T1000 (cell line): ENCODE measurements at regions not wholly inside any gene's neighbourhood (a gene's known extent, or its start where the extent isn't known, plus 50 kb on each side); places are given as distances from the start of the nearest gene placed in this dataset.
"Not testable (repeated sequence)": the region's sequence is repeated elsewhere in the genome, so short reads cannot be mapped to it uniquely, and the experiment has no call there.

Experiments used
- DNase-seq: peaks from one replicate; lab custom pipeline; 2025; ENCODE audit warnings: mixed read lengths; lab: John Stamatoyannopoulos, UW

GRCh38 chr9:31443630-31444457 is 940.6 kb upstream of the ACO1 start:
- DNase-seq, result not testable (repeated sequence)

DNA sequence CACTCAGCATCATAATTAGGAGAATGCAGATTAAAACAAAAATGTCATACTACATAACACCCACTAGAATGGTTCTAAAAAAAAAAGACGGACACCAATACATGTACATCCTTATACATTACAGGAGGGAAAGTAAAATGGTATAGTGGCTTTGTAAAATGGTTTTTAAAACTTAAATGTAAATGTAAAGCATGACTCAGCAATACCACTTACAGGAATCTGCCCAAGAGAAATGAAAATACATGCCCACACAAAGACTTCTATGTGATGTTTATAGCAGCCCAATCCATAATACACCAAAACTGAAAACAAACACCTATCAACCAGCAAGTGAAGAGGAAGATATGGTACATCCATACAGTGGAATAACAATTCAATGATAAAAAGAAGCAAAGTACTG is 939.1 kb upstream of the ACO1 start:
- DNase-seq, result no peak

DNA sequence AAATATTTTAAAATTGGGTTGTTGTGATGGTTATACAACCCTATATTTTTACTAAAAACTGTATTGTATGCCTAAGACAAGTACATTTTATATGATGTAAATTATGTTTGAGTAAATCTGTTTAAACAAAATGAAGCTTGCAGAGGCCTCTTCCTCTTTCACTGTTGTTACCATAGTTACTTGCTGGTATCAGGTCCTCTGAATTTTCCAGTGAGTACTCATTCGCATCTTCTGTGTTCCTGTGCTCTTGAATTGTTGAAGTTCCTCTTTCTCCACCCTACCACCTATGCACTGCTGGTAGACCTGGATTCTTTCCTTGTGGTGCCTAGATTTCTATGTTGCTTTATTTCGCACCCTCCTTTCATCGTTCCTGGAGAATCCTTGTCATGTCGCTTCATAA is 938.5 kb upstream of the ACO1 start:
- DNase-seq, result no peak

DNA sequence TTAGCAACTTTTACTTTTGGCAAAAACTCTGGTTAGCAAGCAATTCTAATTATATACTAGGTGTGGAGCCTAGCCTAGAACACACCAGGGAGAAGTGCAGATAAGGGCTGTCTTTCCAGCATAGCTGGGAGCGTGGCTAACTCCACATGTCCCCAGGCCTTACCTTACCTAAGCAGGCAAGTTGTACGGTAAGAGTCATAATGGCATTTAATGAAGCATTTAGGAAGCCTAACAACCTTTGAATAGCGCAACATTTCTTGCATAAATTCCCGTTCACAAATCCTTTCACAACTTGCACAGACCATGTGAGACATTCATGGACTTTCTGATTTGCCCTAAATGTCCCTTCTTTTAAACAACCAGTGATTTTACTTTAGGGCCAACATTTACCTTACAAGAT is 917.4 kb upstream of the ACO1 start:
- no peak for DNase-seq

GRCh38 chr9:31470051-31470450 is 914.4 kb upstream of the ACO1 start:
- no peak for DNase-seq

- no peak for DNase-seq
Measured at GRCh38 chr9:31471010-31471409, 913.4 kb upstream of the ACO1 start.

DNA sequence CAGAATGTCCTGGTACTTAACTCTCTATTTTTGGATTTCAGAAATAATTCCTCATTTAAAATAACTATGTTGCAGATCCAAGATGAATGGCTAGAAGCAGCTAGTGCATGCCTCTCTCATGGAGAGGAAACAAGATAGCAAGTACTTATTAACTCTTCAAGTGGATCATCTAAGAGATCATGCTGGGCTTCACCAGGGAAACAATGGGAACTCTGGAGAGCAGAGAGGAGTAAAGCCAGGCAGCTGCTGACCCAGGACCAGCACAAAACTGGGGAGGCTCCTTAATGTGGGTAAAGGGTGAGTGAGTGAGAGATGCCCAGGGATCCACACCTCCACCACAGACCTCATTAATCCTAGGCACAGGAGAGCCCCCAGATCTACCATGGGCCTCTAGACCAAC is 897.8 kb upstream of the ACO1 start:
- DNase-seq, result no peak

- no peak for DNase-seq
Measured at GRCh38 chr9:31490551-31491106, 893.8 kb upstream of the ACO1 start.

- no peak for DNase-seq
Measured at GRCh38 chr9:31492229-31492628, 892.2 kb upstream of the ACO1 start.

GRCh38 chr9:31500422-31500821 is 884.0 kb upstream of the ACO1 start:
- no peak for DNase-seq

DNA sequence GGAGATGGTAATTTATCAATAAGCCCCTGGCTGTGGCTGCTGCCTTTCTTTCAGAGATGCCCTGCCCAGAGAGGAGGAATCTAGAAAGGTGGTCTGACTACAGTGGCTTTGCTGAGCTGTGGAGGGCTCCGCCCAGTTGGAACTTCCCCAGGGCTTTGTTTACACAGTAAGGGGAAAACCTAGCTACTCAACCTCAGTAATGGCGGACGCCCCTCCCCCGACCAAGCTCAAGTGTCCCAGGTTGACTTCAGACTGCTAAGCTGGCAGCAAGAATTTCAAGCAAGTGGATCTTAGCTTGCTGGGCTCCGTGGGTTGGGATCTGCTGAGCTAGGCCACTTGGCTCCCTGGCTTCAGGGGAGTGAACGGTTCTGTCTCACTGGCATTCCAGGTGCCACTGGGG is 865.4 kb upstream of the ACO1 start:
- DNase-seq, result no peak

GRCh38 chr9:31519424-31519823 is 865.0 kb upstream of the ACO1 start:
- no peak for DNase-seq

- DNase-seq, result no peak
Measured at GRCh38 chr9:31519826-31520225, 864.6 kb upstream of the ACO1 start.

DNA sequence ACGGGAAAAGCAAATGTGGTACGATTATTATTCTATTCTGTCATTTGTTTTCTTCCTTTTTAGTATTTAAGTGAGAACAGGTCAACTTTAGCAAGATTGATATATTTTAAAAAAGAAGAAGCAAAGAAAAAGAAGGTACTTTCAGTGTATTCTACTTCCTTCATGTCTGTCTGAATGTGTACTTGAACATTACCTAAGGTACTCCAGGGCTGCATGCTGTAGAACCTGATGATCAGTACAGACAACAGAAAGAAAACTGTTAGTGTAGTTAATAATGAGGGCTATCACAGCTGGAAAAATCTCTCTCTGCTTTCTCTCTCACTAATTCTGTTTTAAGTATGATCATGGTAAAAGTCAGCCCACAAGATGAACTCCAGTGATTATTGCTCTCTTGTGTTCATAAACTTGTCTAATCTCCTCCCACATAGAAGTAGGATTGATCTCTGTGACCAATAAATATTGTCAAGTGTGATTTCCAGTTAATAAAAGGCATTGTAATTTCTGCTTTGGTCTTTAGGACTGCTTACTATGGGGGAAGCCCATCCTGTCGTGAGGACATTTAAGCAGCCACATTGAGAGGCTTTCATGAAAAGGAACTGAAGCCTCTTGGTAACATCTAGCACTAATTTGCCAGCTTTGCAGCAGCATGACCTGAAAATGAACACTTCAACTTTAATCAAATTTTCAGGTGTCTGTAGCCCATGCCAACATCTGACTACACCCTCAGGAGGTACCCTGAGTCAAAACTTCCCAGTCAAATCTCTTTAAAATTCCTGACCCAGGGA is 864.0 kb upstream of the ACO1 start:
- no peak for DNase-seq

DNA sequence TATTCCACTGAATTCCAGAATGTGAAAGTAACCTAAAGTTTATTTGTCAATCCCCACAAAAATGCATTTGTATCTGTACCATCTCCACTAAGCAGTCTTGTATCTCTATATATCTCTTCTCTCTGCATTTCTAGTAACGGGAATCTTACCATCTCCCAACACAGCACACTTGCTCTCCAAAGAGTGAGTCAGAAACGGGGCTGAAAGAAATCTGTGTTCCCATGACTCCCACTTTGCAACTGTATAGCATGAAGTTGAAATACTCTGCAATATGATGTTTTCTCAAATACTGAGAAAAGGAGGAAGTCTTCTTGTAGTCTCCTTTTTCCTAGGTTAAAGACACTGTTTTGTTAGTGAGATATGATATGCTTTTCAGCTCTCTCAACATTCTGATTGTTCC is 848.8 kb upstream of the ACO1 start:
- DNase-seq, result no peak

GRCh38 chr9:31536471-31536870 is 848.0 kb upstream of the ACO1 start:
- no peak for DNase-seq

DNA sequence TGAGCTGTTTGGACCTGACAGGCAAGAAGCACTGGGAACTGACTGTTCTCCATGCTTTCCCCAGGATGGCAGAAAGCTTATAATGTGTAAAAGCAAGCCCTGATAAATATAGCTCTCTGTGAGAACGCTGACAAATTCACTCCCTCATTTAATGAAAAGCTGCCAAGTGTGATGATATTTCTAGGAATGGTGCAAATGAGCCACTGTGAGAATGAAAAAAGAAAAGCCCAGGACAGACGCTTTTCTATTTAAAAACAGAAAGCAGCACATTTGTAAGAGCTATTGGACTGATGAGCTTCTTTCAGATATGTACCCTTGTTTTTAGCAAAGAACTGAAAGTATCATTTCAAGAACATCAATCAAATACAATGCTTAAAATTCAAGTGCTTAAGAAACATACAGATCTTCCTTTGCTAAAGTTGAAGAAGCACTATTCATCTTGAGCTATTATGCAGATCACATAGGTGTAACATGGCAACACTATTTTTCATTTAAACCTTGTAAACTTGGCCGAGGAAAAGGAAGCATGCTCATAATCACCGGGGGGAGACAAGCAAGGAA is 842.6 kb upstream of the ACO1 start:
- DNase-seq, result no peak

- peak; percentile 2 for DNase-seq
Measured at GRCh38 chr9:31542384-31543055, 841.9 kb upstream of the ACO1 start.

DNA sequence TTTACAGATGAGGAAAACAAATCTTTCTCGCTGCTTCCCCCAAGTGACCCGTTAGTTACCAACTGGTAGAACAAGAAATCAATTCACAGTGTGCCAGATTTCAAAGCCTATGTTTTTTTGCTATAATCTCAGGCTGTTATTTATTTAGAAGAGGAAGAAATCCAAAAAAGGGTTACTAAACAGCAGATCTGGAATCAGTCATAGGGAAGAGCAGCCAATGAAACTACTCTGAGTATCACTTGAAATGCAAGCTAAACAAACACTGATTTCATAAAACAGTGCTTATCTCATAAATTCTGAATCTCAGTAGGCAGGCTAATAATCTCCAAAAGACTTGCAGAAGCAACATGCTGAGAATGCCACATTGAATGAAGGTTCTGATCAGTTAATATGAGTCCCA is 829.5 kb upstream of the ACO1 start:
- DNase-seq, result no peak

DNA sequence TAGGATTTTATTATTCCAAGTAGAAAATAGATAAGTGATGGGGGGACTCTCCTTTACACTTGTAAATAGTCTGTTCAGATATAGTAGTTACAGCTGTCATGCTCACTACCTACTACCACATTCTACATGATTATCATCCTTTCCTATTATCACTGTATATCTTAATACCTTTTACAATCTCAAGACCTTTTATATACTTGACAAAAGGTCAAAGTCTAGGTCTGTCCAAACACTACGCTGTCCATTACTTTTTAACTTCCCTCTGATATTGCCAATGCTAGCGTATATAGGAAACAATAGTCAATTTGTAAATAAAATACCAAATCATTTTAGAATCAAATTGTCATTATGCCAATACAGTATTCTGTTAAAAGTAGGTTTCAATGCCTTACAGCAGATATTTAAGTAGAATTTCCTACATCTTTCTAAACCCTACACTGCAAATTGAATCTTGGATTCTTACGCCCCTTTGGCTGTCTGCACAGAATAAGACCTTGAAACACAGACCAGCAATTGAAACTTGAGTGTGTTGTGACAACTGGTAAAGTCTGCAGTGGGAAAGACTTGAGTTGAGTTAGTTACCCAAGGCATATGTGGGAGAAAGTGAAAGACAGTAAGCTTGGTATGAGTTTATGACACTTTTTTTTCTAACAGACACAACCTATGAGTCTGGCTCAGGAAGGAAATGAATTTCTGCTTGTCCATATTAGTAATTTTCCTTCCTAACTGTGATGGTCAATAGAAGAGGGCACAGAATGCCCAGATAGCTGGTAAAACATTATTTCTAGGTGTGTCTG is 827.6 kb upstream of the ACO1 start:
- DNase-seq, result no peak

DNA sequence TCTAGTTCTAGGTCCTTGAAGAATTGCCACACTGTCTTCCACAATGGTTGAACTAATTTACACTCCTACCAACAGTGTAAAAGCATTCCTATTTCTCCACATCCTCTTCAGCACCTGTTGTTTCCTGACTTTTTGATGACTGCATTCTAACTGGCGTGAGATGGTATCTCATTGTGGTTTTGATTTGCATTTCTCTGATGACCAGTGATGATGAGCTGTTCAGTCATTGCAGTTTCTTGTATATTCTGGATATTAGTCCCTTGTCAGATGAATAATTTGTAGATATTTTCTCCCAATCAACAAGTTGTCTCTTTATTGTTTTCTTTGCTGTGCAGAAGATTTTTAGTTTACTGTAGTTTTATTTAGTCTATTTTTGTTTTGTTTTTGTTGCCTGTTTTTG is 812.3 kb upstream of the ACO1 start:
- not testable (repeated sequence) for DNase-seq
